ENCODE measurements at regions not wholly inside any gene's neighbourhood (a gene's known extent, or its start where the extent isn't known, plus 50 kb on each side); places are given as distances from the start of the nearest gene placed in this dataset.
"Not testable (repeated sequence)": the region's sequence is repeated elsewhere in the genome, so short reads cannot be mapped to it uniquely, and the experiment has no call there.

DNA sequence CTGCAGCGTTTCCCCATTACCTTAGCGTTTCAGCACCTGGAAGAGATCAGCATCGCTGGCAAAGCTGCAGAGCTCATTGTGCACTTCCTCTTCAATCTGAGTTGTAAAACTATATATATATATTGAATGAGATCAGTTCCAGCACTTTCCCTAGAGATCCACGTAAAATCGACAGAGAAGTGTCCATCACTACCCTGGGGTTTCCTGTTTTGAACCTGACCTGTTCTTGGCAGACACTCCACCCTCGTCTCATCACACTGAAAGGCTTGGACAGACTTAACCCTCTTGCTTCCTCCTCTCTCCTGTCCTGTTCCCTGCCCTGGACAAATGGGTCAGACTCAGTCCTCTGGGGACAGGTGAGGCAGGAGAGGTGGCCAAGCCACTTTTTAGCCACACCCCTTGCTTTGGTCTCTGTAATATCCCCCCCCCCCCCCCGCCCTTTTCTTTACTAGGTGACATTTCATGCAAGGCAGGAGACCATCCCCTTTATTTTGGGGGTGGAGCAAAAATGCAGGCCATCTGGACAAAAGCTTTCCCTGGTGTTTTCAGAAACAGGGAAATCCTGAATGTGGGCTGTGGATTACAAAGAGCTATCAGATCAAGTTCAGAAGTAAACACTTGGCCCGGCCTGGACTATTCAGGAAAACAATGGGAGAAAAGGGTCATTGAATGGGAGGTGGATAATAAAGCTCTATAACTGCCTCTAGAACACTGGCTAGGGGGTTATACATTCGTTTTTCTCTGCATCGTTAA is 83.7 kb upstream of the KDM7A start:
- no peak for DNase-seq (ENCODE audit: low read depth)
- TF ChIP-seq, protein P1, sequence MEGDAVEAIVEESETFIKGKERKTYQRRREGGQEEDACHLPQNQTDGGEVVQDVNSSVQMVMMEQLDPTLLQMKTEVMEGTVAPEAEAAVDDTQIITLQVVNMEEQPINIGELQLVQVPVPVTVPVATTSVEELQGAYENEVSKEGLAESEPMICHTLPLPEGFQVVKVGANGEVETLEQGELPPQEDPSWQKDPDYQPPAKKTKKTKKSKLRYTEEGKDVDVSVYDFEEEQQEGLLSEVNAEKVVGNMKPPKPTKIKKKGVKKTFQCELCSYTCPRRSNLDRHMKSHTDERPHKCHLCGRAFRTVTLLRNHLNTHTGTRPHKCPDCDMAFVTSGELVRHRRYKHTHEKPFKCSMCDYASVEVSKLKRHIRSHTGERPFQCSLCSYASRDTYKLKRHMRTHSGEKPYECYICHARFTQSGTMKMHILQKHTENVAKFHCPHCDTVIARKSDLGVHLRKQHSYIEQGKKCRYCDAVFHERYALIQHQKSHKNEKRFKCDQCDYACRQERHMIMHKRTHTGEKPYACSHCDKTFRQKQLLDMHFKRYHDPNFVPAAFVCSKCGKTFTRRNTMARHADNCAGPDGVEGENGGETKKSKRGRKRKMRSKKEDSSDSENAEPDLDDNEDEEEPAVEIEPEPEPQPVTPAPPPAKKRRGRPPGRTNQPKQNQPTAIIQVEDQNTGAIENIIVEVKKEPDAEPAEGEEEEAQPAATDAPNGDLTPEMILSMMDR (IDR thresholded peaks at IDR 0.05; ENCODE audit: insufficient read depth, low read depth, low read length, missing control alignments) = no peak
- H3K4me3 ChIP-seq (ENCODE audit: low read depth, low read length) = no peak overlapping the region

DNA sequence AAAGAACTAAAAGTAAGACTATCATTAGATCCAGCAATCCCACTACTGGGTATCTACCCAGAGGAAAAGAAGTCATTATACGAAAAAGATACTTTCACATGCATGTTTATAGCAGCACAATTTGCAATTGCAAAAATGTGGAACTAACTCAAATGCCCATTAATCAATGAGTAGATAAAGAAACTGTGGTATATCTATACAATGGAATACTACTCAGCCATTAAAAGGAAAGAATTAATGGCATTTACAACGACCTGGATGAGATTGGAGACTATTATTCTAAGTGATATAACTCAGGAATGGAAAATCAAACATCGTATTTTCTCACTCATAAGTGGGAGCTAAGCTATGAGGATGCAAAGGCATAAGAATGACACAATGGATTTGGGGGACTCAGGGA is 80.5 kb upstream of the KDM7A start:
- H3K4me3 ChIP-seq (ENCODE audit: low read depth, low read length); DNase-seq (ENCODE audit: low read depth): not testable (repeated sequence)

DNA sequence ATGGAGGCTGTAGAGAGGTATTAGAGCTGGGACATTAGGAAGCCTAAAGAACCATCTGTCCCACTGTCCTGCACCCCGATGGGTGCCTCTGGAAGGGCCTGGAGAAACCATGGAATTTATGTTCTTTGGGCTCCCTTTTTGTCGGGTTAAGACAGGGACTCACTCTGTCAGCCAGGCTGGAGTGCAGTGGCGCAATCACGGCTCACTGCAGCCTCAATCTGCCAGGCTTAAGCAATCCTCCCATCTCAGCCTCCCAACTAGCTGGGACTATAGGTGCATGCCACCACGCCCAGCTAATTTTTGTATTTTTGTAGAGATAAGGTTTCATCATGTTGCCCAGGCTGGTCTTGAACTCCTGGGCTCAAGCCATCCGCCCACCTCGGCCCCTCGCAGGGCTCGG is 78.2 kb upstream of the KDM7A start:
- not testable (repeated sequence) for H3K4me3 ChIP-seq (ENCODE audit: low read depth, low read length); DNase-seq (ENCODE audit: low read depth)

DNA sequence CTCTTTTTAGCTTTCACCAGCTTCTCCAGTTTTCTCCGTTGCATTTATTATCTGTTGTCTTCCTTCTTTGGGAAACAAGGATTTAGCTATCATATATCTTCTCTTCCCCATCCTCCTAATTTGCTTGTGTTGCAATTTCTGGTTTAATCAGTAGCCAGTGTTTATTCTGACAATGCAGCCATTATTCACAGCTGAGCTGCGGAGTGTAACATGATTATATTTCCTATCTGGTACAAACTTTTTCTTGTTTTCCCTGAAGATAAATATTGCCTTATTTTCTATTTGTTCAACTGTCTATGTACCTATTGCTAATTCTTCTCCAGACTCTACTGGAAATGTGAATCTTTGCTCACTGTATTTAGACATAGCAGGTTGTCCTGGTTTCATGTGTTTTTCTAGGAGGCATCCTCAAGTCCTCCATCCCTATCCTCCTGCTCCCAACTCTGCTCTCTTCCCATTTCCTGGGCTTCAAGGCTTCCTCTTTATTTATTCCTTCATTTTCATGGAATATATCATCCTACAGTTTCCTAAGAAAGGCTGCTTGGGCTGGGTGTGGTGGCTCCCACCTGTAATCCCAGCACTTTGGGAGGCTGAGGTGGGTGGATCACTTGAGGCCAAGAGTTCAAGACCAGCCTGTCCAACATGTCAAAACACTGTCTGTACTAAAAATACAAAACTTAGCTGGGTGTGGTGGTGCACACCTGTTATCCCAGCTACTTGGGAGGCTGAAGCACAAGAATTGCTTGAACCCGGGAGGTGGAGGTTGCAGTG is 72.4 kb upstream of the KDM7A start:
- TF ChIP-seq, protein P1 (IDR thresholded peaks at IDR 0.05; ENCODE audit: insufficient read depth, low read depth, low read length, missing control alignments) = no peak
- DNase-seq (ENCODE audit: low read depth) = no peak
- H3K4me3 ChIP-seq (ENCODE audit: low read depth, low read length) = no peak overlapping the region

DNA sequence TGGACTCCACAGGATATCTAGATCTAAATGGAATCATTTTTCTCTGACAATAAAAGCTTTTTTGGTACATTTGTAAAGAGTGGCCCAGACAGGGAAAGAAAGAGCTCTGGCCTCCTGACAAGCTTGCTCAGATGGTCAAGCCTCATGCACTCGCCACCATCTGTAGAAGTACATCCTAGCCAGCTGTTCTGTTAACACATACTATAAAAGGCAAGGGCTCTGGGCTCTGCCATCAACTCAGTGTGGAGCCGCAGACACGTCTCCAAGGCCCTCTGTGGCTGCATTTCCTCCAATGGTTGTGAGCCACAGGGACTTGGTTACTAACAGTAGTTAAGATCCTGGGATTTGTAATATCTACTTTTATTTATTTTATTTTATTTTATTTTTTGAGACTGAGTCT is 70.8 kb upstream of the KDM7A start:
- H3K4me3 ChIP-seq (ENCODE audit: low read depth, low read length) = no peak overlapping the region
- TF ChIP-seq, protein P1 (IDR thresholded peaks at IDR 0.05; ENCODE audit: insufficient read depth, low read depth, low read length, missing control alignments) = no peak
- DNase-seq (ENCODE audit: low read depth) = no peak

DNA sequence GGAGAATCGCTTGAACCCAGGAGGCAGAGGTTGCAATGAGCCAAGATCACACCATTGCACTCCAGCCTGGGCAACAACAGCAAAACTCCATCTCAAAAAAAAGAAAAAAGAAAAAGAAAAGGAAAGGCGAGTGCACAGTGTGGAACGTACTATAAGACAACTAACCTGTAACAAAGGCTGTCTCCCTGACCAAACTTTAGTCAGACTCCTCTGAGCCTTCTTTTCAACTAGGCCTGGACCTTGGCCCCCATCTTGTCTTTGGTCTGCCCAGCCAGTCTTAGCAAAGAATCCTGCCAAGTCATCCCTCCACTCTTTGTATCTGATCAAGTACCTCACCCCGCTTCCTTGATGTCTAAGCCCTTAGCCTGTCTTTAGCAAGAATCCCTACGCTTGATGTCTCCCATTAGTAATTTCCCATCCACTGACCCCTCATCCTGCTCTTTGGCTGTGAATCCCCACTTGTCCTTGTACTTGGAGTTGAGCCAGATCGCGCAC is 68.9 kb upstream of the KDM7A start:
- no peak for DNase-seq (ENCODE audit: low read depth)
- TF ChIP-seq, protein P1 (IDR thresholded peaks at IDR 0.05; ENCODE audit: insufficient read depth, low read depth, low read length, missing control alignments) = no peak
- H3K4me3 ChIP-seq (ENCODE audit: low read depth, low read length) = no peak overlapping the region

DNA sequence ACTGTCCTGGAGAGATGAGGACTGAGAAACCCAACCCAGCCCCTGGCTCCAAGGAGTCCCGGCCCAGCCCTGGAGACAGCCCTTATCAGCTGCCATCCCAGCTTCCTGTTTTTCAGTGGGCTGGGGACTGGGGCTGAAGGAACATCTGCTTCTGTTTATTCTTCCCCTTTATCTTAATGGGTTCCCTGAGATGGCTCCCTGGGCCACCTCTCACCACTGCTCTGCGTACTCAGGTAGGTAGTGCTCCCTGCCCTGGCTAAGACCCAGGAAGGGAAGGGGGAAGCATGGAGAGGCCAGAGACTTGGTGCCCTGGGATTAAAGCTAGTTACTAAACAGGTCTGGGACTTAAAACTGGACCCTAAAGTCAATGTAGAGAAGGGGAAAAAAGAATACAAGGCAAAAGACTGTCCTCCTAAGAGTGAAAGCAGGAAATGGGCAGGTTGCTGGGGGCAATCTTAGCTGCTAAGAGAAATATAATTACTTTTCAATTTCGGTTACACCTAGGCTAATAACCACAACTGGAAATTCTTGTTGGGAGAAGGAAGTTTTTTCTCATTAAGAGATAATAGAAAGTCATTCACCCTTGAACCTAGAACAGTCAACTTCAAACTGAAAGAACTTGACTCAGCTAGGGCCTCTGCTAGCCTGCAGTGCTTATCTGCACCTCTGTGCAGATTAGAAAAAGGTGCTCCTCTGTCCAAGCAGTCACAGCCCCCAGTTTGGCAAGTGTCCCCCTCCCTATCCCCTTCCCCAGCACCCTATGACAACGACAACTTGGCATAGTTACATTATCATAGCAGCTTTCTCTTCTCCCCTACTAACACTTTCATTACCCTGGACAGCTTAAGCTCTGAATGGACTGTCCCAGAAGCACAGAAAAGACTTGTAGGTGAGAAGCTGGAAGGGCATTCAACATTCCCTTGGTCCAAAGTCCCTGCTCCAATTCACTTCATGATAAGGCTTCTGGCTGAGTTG is 65.6 kb upstream of the KDM7A start:
- no peak overlapping the region for H3K4me3 ChIP-seq (ENCODE audit: low read depth, low read length)
- peak; percentile 69 for DNase-seq (ENCODE audit: low read depth)
- TF ChIP-seq, protein P1 (IDR thresholded peaks at IDR 0.05; ENCODE audit: insufficient read depth, low read depth, low read length, missing control alignments) = no peak
